ENCODE measurements at regions not wholly inside any gene's neighbourhood (a gene's known extent, or its start where the extent isn't known, plus 50 kb on each side); places are given as distances from the start of the nearest gene placed in this dataset.

DNA sequence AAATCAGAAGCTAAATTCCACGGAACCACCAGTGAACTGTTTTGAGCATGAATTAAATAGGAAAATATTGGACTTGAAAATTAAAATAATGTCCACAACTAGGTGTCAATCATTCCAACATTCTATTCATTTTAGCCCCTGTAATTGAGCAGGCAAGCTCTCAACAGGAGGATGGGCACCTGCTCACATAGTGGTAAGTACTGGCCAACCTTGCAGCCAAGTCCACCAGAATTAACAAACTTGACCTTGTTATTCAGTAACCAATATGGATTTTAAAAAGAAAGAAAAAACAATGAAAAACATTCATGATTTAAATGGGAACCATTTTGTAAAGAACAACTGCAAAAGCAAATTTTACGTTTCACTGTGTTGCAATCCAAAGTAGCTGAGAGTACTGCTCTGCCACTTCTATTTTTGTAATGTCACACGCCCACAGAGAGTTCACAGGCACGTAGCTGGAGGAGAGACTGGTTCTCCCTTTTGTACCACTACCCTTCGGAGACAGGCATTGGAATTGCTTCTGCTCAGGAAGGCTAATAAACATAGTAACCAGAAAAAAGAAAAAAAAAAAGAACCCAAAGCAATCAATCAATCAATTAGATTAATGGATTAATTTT is 75.2 kb upstream of the F13A1 start:
- Histone ChIP-seq H3K4me3 (no peak overlapping the region), H3K9me3 (ENCODE audit: low read depth, low read length) (no peaks in the 10 kb centered on the region), H3K9ac (ENCODE audit: insufficient read length) (no peak overlapping the region), H3K27ac (no peak overlapping the region), H3K36me3 (ENCODE audit: insufficient read depth, low read length) (no peaks in the 10 kb centered on the region)
- DNase-seq (ENCODE audit: low read depth, low spot score): no peak
- TF ChIP-seq POLR2AphosphoS5 (IDR thresholded peaks at IDR 0.05; ENCODE audit: borderline replicate concordance, low read depth, low read length) (no peak), EZH2 (IDR thresholded peaks at IDR 0.05) (no peak), FOXP2 (optimal IDR thresholded peaks at IDR 0.05; ENCODE audit: control extremely low read depth, extremely low read length, insufficient read depth) (no peak)

GRCh38 chr6:6397842-6398241 is 77.4 kb upstream of the F13A1 start:
- Histone ChIP-seq H3K9me3 (ENCODE audit: low read depth, low read length) (no peaks in the 10 kb centered on the region), H3K9ac (ENCODE audit: insufficient read length) (no peak overlapping the region), H3K4me3 (no peak overlapping the region), H3K27ac (no peak overlapping the region), H3K36me3 (ENCODE audit: insufficient read depth, low read length) (no peaks in the 10 kb centered on the region)
- TF ChIP-seq EZH2 (IDR thresholded peaks at IDR 0.05): no peak
- TF ChIP-seq POLR2AphosphoS5 (IDR thresholded peaks at IDR 0.05; ENCODE audit: borderline replicate concordance, low read depth, low read length): no peak
- TF ChIP-seq FOXP2 (optimal IDR thresholded peaks at IDR 0.05; ENCODE audit: control extremely low read depth, extremely low read length, insufficient read depth): no peak
- DNase-seq (ENCODE audit: low read depth, low spot score): no peak

DNA sequence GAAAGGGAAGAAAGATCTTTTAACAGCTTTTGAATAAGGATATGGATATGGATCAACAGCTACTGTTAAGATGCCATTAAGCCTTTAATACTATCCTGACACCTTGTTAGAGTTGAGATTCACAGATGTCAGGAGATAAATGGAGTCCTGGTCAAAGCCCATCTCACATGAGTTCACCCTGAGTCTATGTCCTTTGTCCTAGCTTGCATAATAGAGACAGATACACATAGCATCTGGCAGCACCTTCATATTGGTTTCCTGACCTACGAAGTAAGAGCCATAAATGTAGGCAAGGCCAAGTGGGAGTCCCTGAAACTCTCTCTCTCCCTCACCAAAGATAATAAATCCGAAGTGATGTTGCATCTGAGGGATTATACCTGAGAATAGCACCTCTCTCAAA is 79.1 kb upstream of the F13A1 start:
- H3K27ac ChIP-seq: no peak overlapping the region
- no peak overlapping the region for H3K4me3 ChIP-seq
- DNase-seq (ENCODE audit: low read depth, low spot score): no peak
- no peak overlapping the region for H3K9ac ChIP-seq (ENCODE audit: insufficient read length)
- TF ChIP-seq EZH2 (IDR thresholded peaks at IDR 0.05) (no peak), FOXP2 (optimal IDR thresholded peaks at IDR 0.05; ENCODE audit: control extremely low read depth, extremely low read length, insufficient read depth) (no peak), POLR2AphosphoS5 (IDR thresholded peaks at IDR 0.05; ENCODE audit: borderline replicate concordance, low read depth, low read length) (no peak)
- H3K9me3 ChIP-seq (ENCODE audit: low read depth, low read length): no peaks in the 10 kb centered on the region
- H3K36me3 ChIP-seq (ENCODE audit: insufficient read depth, low read length): no peaks in the 10 kb centered on the region

- no peaks in the 10 kb centered on the region for H3K9me3 ChIP-seq (ENCODE audit: low read depth, low read length)
- DNase-seq (ENCODE audit: low read depth, low spot score): no peak
- no peak overlapping the region for H3K9ac ChIP-seq (ENCODE audit: insufficient read length)
- TF ChIP-seq FOXP2 (optimal IDR thresholded peaks at IDR 0.05; ENCODE audit: control extremely low read depth, extremely low read length, insufficient read depth) (no peak), POLR2AphosphoS5 (IDR thresholded peaks at IDR 0.05; ENCODE audit: borderline replicate concordance, low read depth, low read length) (no peak), EZH2 (IDR thresholded peaks at IDR 0.05) (no peak)
- no peak overlapping the region for H3K27ac ChIP-seq
- no peak overlapping the region for H3K4me3 ChIP-seq
- H3K36me3 ChIP-seq (ENCODE audit: insufficient read depth, low read length): no peaks in the 10 kb centered on the region
Measured at GRCh38 chr6:6401401-6401800, 80.9 kb upstream of the F13A1 start.

GRCh38 chr6:6402006-6402405 is 81.5 kb upstream of the F13A1 start:
- H3K9me3 ChIP-seq (ENCODE audit: low read depth, low read length): no peaks in the 10 kb centered on the region
- DNase-seq (ENCODE audit: low read depth, low spot score): no peak
- H3K4me3 ChIP-seq: no peak overlapping the region
- no peaks in the 10 kb centered on the region for H3K36me3 ChIP-seq (ENCODE audit: insufficient read depth, low read length)
- no peak overlapping the region for H3K27ac ChIP-seq
- TF ChIP-seq EZH2 (IDR thresholded peaks at IDR 0.05): no peak
- no peak overlapping the region for H3K9ac ChIP-seq (ENCODE audit: insufficient read length)

- TF ChIP-seq FOXP2 (optimal IDR thresholded peaks at IDR 0.05; ENCODE audit: control extremely low read depth, extremely low read length, insufficient read depth) (no peak), POLR2AphosphoS5 (IDR thresholded peaks at IDR 0.05; ENCODE audit: borderline replicate concordance, low read depth, low read length) (no peak)
- DNase-seq (ENCODE audit: low read depth, low spot score): no peak
- H3K4me3 ChIP-seq: no peak overlapping the region
- H3K27ac ChIP-seq: no peak overlapping the region
- H3K36me3 ChIP-seq (ENCODE audit: insufficient read depth, low read length): no peaks in the 10 kb centered on the region
- no peak overlapping the region for H3K9ac ChIP-seq (ENCODE audit: insufficient read length)
- no peaks in the 10 kb centered on the region for H3K9me3 ChIP-seq (ENCODE audit: low read depth, low read length)
Measured at GRCh38 chr6:6402591-6402990, 82.1 kb upstream of the F13A1 start.

GRCh38 chr6:6405031-6405430 is 84.6 kb upstream of the F13A1 start:
- Histone ChIP-seq H3K27ac (peak overlapping the region; percentile 91; the same call in 1 of the 2 replicates), H3K36me3 (ENCODE audit: insufficient read depth, low read length) (no peaks in the 10 kb centered on the region), H3K9ac (ENCODE audit: insufficient read length) (no peak overlapping the region), H3K4me3 (0 out of 2 replicates have a peak overlapping the region, but pooled peaks have one; percentile 39), H3K9me3 (ENCODE audit: low read depth, low read length) (no peaks in the 10 kb centered on the region)
- TF ChIP-seq FOXP2 (optimal IDR thresholded peaks at IDR 0.05; ENCODE audit: control extremely low read depth, extremely low read length, insufficient read depth) (no peak), EZH2 (IDR thresholded peaks at IDR 0.05) (no peak), POLR2AphosphoS5 (IDR thresholded peaks at IDR 0.05; ENCODE audit: borderline replicate concordance, low read depth, low read length) (no peak)
- DNase-seq (ENCODE audit: low read depth, low spot score): no peak

DNA sequence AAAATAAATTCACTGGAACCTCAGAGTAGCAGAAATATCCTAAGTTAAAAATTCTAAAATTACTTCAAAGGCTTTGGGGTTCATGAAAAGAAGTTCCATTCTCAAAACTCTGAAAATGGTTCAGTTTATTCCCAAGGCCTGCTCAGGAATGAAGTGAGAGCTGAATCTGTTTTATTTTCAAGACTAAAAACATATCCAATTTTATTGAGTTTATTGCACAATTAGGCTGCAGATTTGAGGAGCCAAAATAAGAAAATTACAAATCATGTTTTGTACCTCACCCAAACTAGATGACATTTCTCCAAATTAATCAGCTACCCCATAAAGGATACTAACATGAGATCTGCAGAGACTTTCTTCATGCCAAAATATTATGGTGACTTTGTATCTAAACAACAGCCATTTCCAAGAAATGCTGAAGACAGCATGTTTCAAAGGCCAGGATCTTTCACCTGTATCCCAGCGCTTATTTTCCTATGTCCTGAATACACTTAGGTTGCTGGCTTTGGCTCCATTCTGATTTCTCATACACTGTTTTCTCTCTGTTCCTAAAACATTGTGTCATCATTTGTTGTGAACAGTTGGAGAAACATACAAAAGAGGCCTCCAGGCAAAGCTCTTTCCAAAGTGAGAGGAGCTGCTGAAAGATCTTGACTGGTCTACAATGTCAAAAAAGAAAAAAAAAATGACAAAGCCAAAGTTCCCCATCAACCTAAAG is 85.7 kb upstream of the F13A1 start:
- Histone ChIP-seq H3K9me3 (ENCODE audit: low read depth, low read length) (no peaks in the 10 kb centered on the region), H3K4me3 (peak overlapping the region; percentile 67), H3K9ac (ENCODE audit: insufficient read length) (no peak overlapping the region), H3K27ac (peak overlapping the region; percentile 91), H3K36me3 (ENCODE audit: insufficient read depth, low read length) (no peaks in the 10 kb centered on the region)
- TF ChIP-seq EZH2 (IDR thresholded peaks at IDR 0.05): no peak
- TF ChIP-seq FOXP2 (optimal IDR thresholded peaks at IDR 0.05; ENCODE audit: control extremely low read depth, extremely low read length, insufficient read depth): no peak
- TF ChIP-seq POLR2AphosphoS5 (IDR thresholded peaks at IDR 0.05; ENCODE audit: borderline replicate concordance, low read depth, low read length): no peak
- DNase-seq (ENCODE audit: low read depth, low spot score): no peak

DNA sequence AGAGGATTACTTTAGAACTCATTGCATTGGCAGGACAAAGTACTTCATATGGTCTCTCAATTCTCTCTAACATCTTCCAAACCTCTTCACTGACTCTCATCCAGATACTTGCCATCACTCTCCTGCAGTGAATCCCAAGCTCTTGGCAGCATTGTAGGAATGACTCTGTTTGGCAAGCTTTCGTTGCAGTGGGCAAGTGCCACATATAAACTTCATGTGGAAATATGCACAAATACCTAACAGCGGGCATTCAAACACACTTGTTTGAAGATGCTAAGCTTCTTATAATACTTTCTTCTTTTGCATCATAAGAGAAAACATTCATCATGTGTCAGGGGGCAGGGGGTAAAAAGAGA is 86.2 kb upstream of the F13A1 start:
- peak overlapping the region; percentile 67 for H3K4me3 ChIP-seq
- no peaks in the 10 kb centered on the region for H3K9me3 ChIP-seq (ENCODE audit: low read depth, low read length)
- peak overlapping the region; percentile 91 for H3K27ac ChIP-seq
- no peaks in the 10 kb centered on the region for H3K36me3 ChIP-seq (ENCODE audit: insufficient read depth, low read length)
- DNase-seq (ENCODE audit: low read depth, low spot score): no peak
- no peak overlapping the region for H3K9ac ChIP-seq (ENCODE audit: insufficient read length)
- TF ChIP-seq FOXP2 (optimal IDR thresholded peaks at IDR 0.05; ENCODE audit: control extremely low read depth, extremely low read length, insufficient read depth): no peak
- TF ChIP-seq POLR2AphosphoS5 (IDR thresholded peaks at IDR 0.05; ENCODE audit: borderline replicate concordance, low read depth, low read length): no peak
- no peak for TF ChIP-seq EZH2 (IDR thresholded peaks at IDR 0.05)

Measured in SK-N-MC (cell line).